Islet of Langerhans (tissue), 1 donor: ENCODE measurements at regions not wholly inside any gene's neighbourhood (a gene's known extent, or its start where the extent isn't known, plus 50 kb on each side); places are given as distances from the start of the nearest gene placed in this dataset.

ENCODE experiments used
- FAIRE-seq: peaks from one replicate; lab custom pipeline; 2011; peaks lifted over from hg19 to GRCh38; lab: Jason Lieb, UNC

GRCh38 chr4:166637816-166638215 is 596.5 kb downstream of the SPOCK3 start:
- no peak for FAIRE-seq

GRCh38 chr4:166655231-166655630 is 579.1 kb downstream of the SPOCK3 start:
- FAIRE-seq, result no peak

GRCh38 chr4:166655705-166656104 is 578.6 kb downstream of the SPOCK3 start:
- no peak for FAIRE-seq

- FAIRE-seq, result no peak
Measured at GRCh38 chr4:166657261-166657660, 577.0 kb downstream of the SPOCK3 start.

GRCh38 chr4:166658585-166658984 is 575.7 kb downstream of the SPOCK3 start:
- no peak for FAIRE-seq

GRCh38 chr4:166662266-166662843 is 571.9 kb downstream of the SPOCK3 start:
- FAIRE-seq, result no peak

GRCh38 chr4:166670341-166670740 is 564.0 kb downstream of the SPOCK3 start:
- no peak for FAIRE-seq

GRCh38 chr4:166673911-166674310 is 560.4 kb downstream of the SPOCK3 start:
- FAIRE-seq, result no peak

GRCh38 chr4:166675411-166675810 is 558.9 kb downstream of the SPOCK3 start:
- no peak for FAIRE-seq

- FAIRE-seq, result no peak
Measured at GRCh38 chr4:166680796-166681195, 553.5 kb downstream of the SPOCK3 start.

- FAIRE-seq, result no peak
Measured at GRCh38 chr4:166682200-166682599, 552.1 kb downstream of the SPOCK3 start.
